Adrenal gland (tissue), 5 donors: ENCODE measurements at regions not wholly inside any gene's neighbourhood (a gene's known extent, or its start where the extent isn't known, plus 50 kb on each side); places are given as distances from the start of the nearest gene placed in this dataset.

ENCODE experiments used
- CTCF ChIP-seq, 6 experiments: fragments of 450-650 bp in 4 of 6; fragments of 200-600 bp in 2 of 6; sonication (generic) in 1 of 6; IDR thresholded peaks; 1 replicate in 5 of 6; 2 replicates in 1 of 6; pipeline versions ENCODE4 v1.5.1 to v1.8.0; 2016 to 2021; ENCODE audit warnings: antibody characterized with exemption in 6 of 6, mild to moderate bottlenecking in 2 of 6, moderate library complexity in 1 of 6
- POLR2A ChIP-seq, 2 donors: fragments of 450-650 bp; IDR thresholded peaks; one replicate each; pipeline ENCODE4 v1.6.1; 2017; ENCODE audit warnings: antibody characterized with exemption in 2 of 2, mild to moderate bottlenecking in 2 of 2, moderate library complexity in 1 of 2
- donor health status: DM: no; HTN: no; CAD: no.

- TF ChIP-seq CTCF (IDR thresholded peaks at IDR 0.05) (no peak), POLR2A (IDR thresholded peaks at IDR 0.05) (no peak)
Observed at GRCh38 chr13:58994077-58994476, 1169.7 kb downstream of the DIAPH3 start.
